PC-3 (cell line): ENCODE measurements at regions not wholly inside any gene's neighbourhood (a gene's known extent, or its start where the extent isn't known, plus 50 kb on each side); places are given as distances from the start of the nearest gene placed in this dataset.

Experiments
- ATAC-seq: fragments of 200-7000 bp; cut with Tn5 transposase; 2 replicates; pipeline ENCODE4 v1.9.1; 2020; ENCODE audit warnings: mild to moderate bottlenecking, moderate library complexity
- BruUV-seq: library from RNA; stranded (reverse); fragments of 400-500 nt; replicated peaks from 2 replicates; lab custom pipeline; 2021; lab: Mats Ljungman, UMichigan
- CTCF ChIA-PET: fragments of 300-600 bp; sonication (Branson Sonifier 250); formaldehyde crosslinking; loops from one replicate; lab custom pipeline; 2022; ENCODE audit warnings: antibody characterized with exemption; lab: Charles Lee
- POLR2A ChIA-PET: fragments of 300-600 bp; sonication (Branson Sonifier 250); formaldehyde crosslinking; loops from one replicate; lab custom pipeline; 2022; ENCODE audit warnings: antibody characterized with exemption; ENCODE audit not compliant: unreplicated experiment; lab: Charles Lee
- DNase-seq: peaks from one replicate; pipeline ENCODE4 v3.0.0-alpha.2; 2015
- H2AFZ ChIP-seq: fragments of 300-600 bp; sonication (generic); 2 replicates; pipeline ENCODE4 v1.6.0; 2016; ENCODE audit warnings: antibody characterized with exemption, low read length
- H3F3A ChIP-seq: fragments of 300-600 bp; sonication (generic); one replicate; pipeline ENCODE4 v1.6.0; 2017; ENCODE audit warnings: antibody characterized with exemption, low read length, control low read depth, mild to moderate bottlenecking; ENCODE audit not compliant: unreplicated experiment
- H3K27ac ChIP-seq: fragments of 300-600 bp; sonication (generic); 2 replicates; pipeline ENCODE4 v1.5.1; 2016; ENCODE audit warnings: mild to moderate bottlenecking, low read length
- H3K27me3 ChIP-seq: fragments of 300-600 bp; sonication (generic); 2 replicates; pipeline ENCODE4 v1.6.1; 2016; ENCODE audit warnings: low read length, mixed read lengths
- H3K36me3 ChIP-seq: fragments of 300-600 bp; sonication (generic); 2 replicates; pipeline ENCODE4 v1.6.1; 2016; ENCODE audit warnings: low read depth, mixed run types, low read length, mixed read lengths
- H3K4me1 ChIP-seq: fragments of 300-600 bp; sonication (generic); 2 replicates; pipeline ENCODE4 v1.5.1; 2016; ENCODE audit warnings: low read length; ENCODE audit not compliant: insufficient read depth
- H3K4me2 ChIP-seq: fragments of 300-600 bp; sonication (generic); 2 replicates; pipeline ENCODE4 v1.6.0; 2016; ENCODE audit warnings: low read length
- H3K4me3 ChIP-seq: fragments of 300-600 bp; sonication (generic); 2 replicates; pipeline ENCODE4 v1.5.1; 2016; ENCODE audit warnings: mild to moderate bottlenecking, low read length, mixed read lengths
- H3K79me2 ChIP-seq: fragments of 300-600 bp; sonication (generic); 2 replicates; pipeline ENCODE4 v1.6.1; 2017; ENCODE audit warnings: low read length, mixed read lengths
- H3K9ac ChIP-seq: fragments of 300-600 bp; sonication (generic); 2 replicates; pipeline ENCODE4 v1.6.0; 2016; ENCODE audit warnings: mild to moderate bottlenecking, low read length
- H3K9me2 ChIP-seq: fragments of 300-600 bp; sonication (generic); replicated peaks from 2 replicates; pipeline ENCODE4 v1.6.1; 2016; ENCODE audit warnings: mixed run types, low read length, mixed read lengths
- H3K9me3 ChIP-seq: fragments of 300-600 bp; sonication (generic); 2 replicates; pipeline ENCODE4 v1.6.1; 2016; ENCODE audit warnings: low read length, mixed read lengths
- H4K20me1 ChIP-seq: fragments of 300-600 bp; sonication (generic); 2 replicates; pipeline ENCODE4 v1.6.1; 2016; ENCODE audit warnings: low read length, mixed read lengths
- CTCF ChIP-seq: fragments of 300-600 bp; sonication (generic); conservative IDR thresholded peaks from 2 replicates; pipeline ENCODE4 v1.5.1; 2017; ENCODE audit warnings: antibody characterized with exemption, low read depth, mild to moderate bottlenecking, low read length
- EZH2 ChIP-seq: fragments of 300-600 bp; sonication (generic); IDR thresholded peaks from one replicate; pipeline ENCODE4 v1.6.1; 2017; ENCODE audit warnings: antibody characterized with exemption, mild to moderate bottlenecking, low read length; ENCODE audit not compliant: unreplicated experiment
- EZH2phosphoT487 ChIP-seq: fragments of 300-600 bp; sonication (generic); IDR thresholded peaks from 2 replicates; pipeline ENCODE4 v1.6.1; 2018; ENCODE audit warnings: mild to moderate bottlenecking, antibody characterized with exemption, low read length, borderline replicate concordance
- intact Hi-C: fragments of 100-400 bp; cut with micrococcal nuclease; formaldehyde crosslinking; loops from 2 replicates; pipeline ENCODE4 v1.9.0; 2023

DNA sequence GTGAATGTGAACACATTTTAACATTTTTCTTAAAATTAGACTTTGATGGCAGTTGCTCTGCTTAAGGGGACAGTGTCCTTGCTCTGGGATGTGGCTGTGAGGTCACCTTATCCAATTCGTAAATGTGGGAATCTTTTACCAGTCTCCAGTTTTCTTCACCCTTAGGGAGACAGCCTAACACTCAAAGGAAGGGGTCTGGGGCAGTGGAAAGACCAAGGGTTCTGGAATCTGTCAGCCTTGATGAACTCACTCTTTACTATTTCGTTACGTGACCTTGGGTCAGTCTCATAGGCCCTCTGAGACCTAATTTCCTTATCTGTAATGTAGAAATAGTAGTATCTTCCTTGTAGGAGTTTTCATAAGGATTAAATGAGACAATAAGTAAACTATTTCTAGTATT, 245.6 kb upstream of the ATP2B1 start:
- intact Hi-C loops = loop anchor here (5.0 kb wide), 1 partner anchor 83 kb away; no protein-coding TSS in a partner anchor
- Histone ChIP-seq H3K27ac (no peak overlapping the region), H3K9ac (no peak overlapping the region), H3K4me3 (no peak overlapping the region), H3K4me2 (no peak overlapping the region), H2AFZ (no peak overlapping the region), H3K79me2 (no peaks in the 10 kb centered on the region), H3K4me1 (peaks cover 39% of the 10 kb centered on the region), H3K36me3 (no peaks in the 10 kb centered on the region), H3F3A (peaks cover 6% of the 10 kb centered on the region), H3K9me2 (no peaks in the 10 kb centered on the region), H4K20me1 (no peaks in the 10 kb centered on the region), H3K27me3 (no peaks in the 10 kb centered on the region), H3K9me3 (no peaks in the 10 kb centered on the region)
- CTCF ChIA-PET = no interaction called here
- POLR2A ChIA-PET = no interaction called here
- no peak for ATAC-seq
- TF ChIP-seq EZH2phosphoT487 = no peak
- no peak for TF ChIP-seq CTCF
- no peak for TF ChIP-seq EZH2
- no TSS peak for BruUV-seq
- DNase-seq = no peak

DNA sequence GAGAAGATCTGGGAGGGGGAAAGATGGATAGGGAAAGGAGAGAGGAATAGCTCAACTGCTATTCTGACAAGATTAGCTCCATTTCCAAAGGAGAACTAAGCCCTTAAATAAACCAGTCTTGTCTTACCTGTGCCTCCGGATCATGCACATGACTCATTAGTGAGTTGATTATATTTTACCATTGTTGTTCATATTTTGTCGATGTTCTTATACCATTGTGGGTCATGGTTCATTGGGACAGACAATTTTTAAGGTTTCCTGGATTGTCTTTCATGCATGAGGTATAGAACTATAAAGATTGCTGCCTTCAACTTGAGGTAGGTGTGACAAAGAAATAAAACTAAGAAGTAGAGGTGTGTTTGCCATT, 243.0 kb upstream of the ATP2B1 start:
- ATAC-seq (peak; percentile 37), DNase-seq (peak; percentile 88)
- Histone ChIP-seq H3K27me3 (no peaks in the 10 kb centered on the region), H2AFZ (no peak overlapping the region), H3K27ac (peak overlapping the region; percentile 96), H3K4me2 (peak overlapping the region; percentile 52), H3F3A (peaks cover 10% of the 10 kb centered on the region), H3K9me2 (no peaks in the 10 kb centered on the region), H4K20me1 (no peaks in the 10 kb centered on the region), H3K79me2 (no peaks in the 10 kb centered on the region), H3K4me1 (peaks cover 55% of the 10 kb centered on the region), H3K9me3 (no peaks in the 10 kb centered on the region), H3K9ac (peak overlapping the region; percentile 73), H3K36me3 (no peaks in the 10 kb centered on the region), H3K4me3 (no peak overlapping the region)
- TF ChIP-seq CTCF (no peak), EZH2phosphoT487 (no peak), EZH2 (no peak)
- ChIA-PET CTCF (interaction anchor here (0.6 to 1.0 kb wide), 2 partner anchors 147 to 242 kb away, joined by 3 to 6 read pairs; no protein-coding TSS in a partner anchor), POLR2A (interaction anchor here (0.6 to 0.7 kb wide), 2 partner anchors 9 to 855 kb away, joined by 3 to 4 read pairs; no protein-coding TSS in a partner anchor)
- intact Hi-C loops = loop anchor here (5.0 kb wide), 1 partner anchor 86 kb away; no protein-coding TSS in a partner anchor
- no TSS peak for BruUV-seq

- BruUV-seq = no TSS peak
- Histone ChIP-seq H3K4me3 (no peak overlapping the region), H2AFZ (no peak overlapping the region), H3K9me3 (no peaks in the 10 kb centered on the region), H4K20me1 (no peaks in the 10 kb centered on the region), H3K36me3 (no peaks in the 10 kb centered on the region), H3K79me2 (no peaks in the 10 kb centered on the region), H3K9ac (peak overlapping the region; percentile 88), H3K4me1 (peaks cover 58% of the 10 kb centered on the region), H3F3A (peaks cover 10% of the 10 kb centered on the region), H3K4me2 (peak overlapping the region; percentile 67), H3K27ac (peak overlapping the region; percentile 96), H3K9me2 (no peaks in the 10 kb centered on the region), H3K27me3 (no peaks in the 10 kb centered on the region)
- intact Hi-C loops = loop anchor here (5.0 kb wide), 1 partner anchor 86 kb away; no protein-coding TSS in a partner anchor
- peak; percentile 97 for DNase-seq
- ChIA-PET CTCF (interaction anchor here (1.0 kb wide), 1 partner anchor 242 kb away, joined by 3 read pairs; no protein-coding TSS in a partner anchor), POLR2A (interaction anchor here (0.6 to 0.7 kb wide), 2 partner anchors 9 to 855 kb away, joined by 3 to 4 read pairs; no protein-coding TSS in a partner anchor)
- TF ChIP-seq EZH2 (no peak), CTCF (no peak), EZH2phosphoT487 (no peak)
- ATAC-seq = peak; percentile 29
Observed at GRCh38 chr12:89951050-89951693, 242.5 kb upstream of the ATP2B1 start.
